Progenitor cell of endocrine pancreas (in vitro differentiated cells): ENCODE measurements at regions not wholly inside any gene's neighbourhood (a gene's known extent, or its start where the extent isn't known, plus 50 kb on each side); places are given as distances from the start of the nearest gene placed in this dataset.
A peak's percentile ranks its signal among the peaks of the same experiment; 100 is the strongest.

Experiments used
- DNase-seq: peaks from one replicate; pipeline ENCODE4 v3.0.0; 2021; ENCODE audit warnings: low spot score; ENCODE audit not compliant: unreplicated experiment
- H3K27ac Mint-ChIP-seq: 2 replicates; pipeline ENCODE4 v1.8.0; 2021; ENCODE audit warnings: mild to moderate bottlenecking, moderate library complexity, mixed read lengths
- H3K27me3 Mint-ChIP-seq: 2 replicates; pipeline ENCODE4 v1.8.0; 2021; ENCODE audit warnings: mixed read lengths
- H3K36me3 Mint-ChIP-seq: 2 replicates; pipeline ENCODE4 v1.8.0; 2022; ENCODE audit warnings: mixed read lengths; ENCODE audit not compliant: insufficient read depth
- H3K4me1 Mint-ChIP-seq: 2 replicates; pipeline ENCODE4 v1.8.0; 2021; ENCODE audit warnings: low read depth, mixed read lengths
- H3K4me3 Mint-ChIP-seq: 2 replicates; pipeline ENCODE4 v1.8.0; 2021; ENCODE audit warnings: low read depth, mild to moderate bottlenecking, moderate library complexity, mixed read lengths
- H3K9me3 Mint-ChIP-seq: 2 replicates; pipeline ENCODE4 v1.8.0; 2021; ENCODE audit warnings: low read depth, mixed read lengths
- TF ChIP-seq, protein P1 (sequence below): fragments of 200-600 bp; sonication (generic); IDR thresholded peaks from one replicate; pipeline ENCODE4 v1.5.0; 2021; ENCODE audit warnings: antibody characterized with exemption, mild to moderate bottlenecking; ENCODE audit not compliant: unreplicated experiment

DNA sequence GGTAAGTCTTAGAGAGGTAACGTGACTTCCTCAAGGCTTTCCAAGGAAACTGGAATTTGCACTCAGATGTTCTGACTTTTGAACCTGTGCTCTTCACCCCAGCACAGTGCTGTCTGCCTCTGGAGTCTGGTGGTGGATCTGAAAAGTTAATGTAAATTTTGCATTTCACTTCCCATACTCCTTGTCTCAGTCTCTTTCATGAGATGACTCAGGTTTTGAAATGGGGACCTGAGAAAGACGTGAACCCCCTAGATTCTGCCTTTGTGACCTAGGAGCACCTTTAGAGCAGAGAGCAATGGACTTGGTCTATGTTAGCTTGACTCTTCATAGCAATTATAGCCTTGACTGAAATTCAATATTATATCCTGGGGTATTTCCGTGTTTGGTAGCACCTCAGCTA, 223.0 kb downstream of the QKI start:
- TF ChIP-seq, protein P1, sequence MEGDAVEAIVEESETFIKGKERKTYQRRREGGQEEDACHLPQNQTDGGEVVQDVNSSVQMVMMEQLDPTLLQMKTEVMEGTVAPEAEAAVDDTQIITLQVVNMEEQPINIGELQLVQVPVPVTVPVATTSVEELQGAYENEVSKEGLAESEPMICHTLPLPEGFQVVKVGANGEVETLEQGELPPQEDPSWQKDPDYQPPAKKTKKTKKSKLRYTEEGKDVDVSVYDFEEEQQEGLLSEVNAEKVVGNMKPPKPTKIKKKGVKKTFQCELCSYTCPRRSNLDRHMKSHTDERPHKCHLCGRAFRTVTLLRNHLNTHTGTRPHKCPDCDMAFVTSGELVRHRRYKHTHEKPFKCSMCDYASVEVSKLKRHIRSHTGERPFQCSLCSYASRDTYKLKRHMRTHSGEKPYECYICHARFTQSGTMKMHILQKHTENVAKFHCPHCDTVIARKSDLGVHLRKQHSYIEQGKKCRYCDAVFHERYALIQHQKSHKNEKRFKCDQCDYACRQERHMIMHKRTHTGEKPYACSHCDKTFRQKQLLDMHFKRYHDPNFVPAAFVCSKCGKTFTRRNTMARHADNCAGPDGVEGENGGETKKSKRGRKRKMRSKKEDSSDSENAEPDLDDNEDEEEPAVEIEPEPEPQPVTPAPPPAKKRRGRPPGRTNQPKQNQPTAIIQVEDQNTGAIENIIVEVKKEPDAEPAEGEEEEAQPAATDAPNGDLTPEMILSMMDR, result no peak
- Mint-ChIP-seq H3K36me3 (no peaks in the 10 kb centered on the region), H3K9me3 (no peaks in the 10 kb centered on the region), H3K27ac (no peak overlapping the region), H3K4me3 (no peak overlapping the region), H3K4me1 (peaks cover 2% of the 10 kb centered on the region), H3K27me3 (peaks cover 12% of the 10 kb centered on the region)
- no peak for DNase-seq

DNA sequence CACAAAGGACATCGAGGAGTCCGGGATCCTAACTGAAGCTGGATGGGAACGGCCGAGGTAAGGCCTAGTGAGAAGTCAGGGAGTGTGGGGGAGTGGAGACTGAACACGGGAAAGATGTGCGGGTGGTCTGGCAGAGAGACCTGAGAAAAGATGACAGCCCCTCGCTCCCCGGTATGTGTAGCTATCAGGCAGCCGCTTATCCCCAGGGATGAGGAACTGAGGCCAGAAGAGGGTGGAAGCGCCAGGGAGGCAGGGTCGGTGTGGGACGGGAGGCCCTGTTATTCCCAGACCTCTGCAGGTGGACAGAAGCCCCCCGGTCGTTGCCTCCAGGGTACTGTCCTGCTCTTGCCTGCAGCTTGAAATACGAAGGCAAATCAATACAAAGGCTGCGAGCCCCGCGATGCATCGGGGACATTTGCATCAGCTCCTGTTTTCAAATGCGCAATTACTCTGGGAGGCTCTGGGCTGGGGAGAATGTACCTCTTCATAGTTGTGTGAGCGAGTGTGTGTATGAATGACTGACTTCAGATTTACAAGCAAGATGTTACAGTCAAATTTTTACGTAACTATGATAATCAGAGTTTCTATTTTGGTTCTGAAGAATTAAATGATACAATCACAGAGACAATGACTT, 221.3 kb downstream of the QKI start:
- Mint-ChIP-seq H3K27me3 (peaks cover 12% of the 10 kb centered on the region), H3K4me3 (no peak overlapping the region), H3K27ac (no peak overlapping the region), H3K9me3 (no peaks in the 10 kb centered on the region), H3K36me3 (no peaks in the 10 kb centered on the region), H3K4me1 (peaks cover 2% of the 10 kb centered on the region)
- TF ChIP-seq, protein P1, result no peak
- DNase-seq, result no peak

DNA sequence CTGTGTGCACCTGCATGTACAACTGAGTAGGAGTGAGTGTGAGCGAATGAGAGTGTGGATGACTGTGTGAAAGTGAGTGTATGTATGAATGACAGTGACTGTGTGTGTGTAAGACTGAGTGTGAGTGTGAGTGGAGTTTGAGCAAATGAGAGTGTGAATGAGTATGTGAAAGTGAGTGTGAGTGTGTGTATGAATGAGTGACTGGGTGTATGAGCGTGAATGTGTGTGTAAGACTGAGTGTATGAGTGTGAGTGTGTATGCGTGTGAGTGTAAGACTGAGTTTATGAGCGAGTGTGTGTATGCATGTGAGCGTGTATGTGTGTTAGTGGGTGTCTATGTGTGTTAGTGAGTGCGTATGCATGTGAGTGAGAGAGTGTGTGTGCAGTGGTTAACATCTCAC, 220.8 kb downstream of the QKI start:
- H3K9me3 Mint-ChIP-seq, result no peaks in the 10 kb centered on the region
- peaks cover 2% of the 10 kb centered on the region for H3K4me1 Mint-ChIP-seq
- H3K27ac Mint-ChIP-seq, result no peak overlapping the region
- DNase-seq, result no peak
- no peaks in the 10 kb centered on the region for H3K36me3 Mint-ChIP-seq
- TF ChIP-seq, protein P1, result no peak
- H3K27me3 Mint-ChIP-seq, result peaks cover 12% of the 10 kb centered on the region
- H3K4me3 Mint-ChIP-seq, result no peak overlapping the region

DNA sequence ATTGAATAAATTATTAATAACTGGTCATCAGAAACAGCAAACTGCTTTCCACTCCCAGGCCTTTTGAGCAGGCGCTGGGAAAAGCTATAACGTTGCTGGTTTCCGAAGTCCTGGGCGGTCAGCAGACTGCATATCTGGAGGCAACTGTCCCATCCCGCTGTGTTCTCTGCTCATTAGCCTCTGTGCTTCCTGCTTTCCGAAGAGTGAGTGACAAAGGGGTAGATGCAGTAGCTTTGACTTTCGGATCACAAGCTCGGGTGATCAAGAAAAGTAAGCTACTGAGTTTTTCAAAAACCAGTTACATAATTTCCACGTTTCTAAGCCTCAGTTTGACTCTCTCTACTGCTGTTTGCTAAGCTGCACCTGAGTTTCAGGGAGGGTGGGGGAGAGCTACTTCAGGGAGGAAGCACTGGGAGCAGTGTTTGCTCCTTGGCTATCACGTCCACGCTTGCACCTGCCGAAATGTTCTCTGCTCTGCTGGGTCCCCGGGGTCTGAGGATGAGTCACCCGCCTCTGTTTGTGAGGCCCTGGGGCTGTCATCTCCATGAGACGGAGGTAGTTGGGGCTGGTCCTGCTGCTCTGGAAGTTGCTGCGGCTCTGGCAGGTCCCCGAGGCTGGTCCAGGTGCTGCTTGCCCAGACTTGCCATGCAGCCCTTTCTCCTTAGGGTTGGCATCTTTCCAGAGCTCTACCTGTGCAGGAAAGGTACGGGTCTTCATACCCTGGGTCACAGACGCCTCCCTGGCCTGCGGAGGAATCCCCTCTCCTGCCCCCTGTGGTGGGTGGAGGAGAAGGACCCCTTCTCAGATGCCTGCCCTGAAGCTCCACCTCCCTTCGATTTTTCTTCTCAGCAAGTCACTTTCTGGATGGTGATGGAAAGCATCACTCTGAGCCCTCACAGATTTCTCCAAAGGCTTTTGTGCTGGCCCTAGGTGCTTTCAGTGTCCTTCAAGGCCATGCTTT, 220.0 kb downstream of the QKI start:
- no peak for DNase-seq
- Mint-ChIP-seq H3K9me3 (peaks cover 3% of the 10 kb centered on the region), H3K4me3 (no peak overlapping the region), H3K27ac (no peak overlapping the region), H3K27me3 (peaks cover 12% of the 10 kb centered on the region), H3K36me3 (no peaks in the 10 kb centered on the region), H3K4me1 (peaks cover 2% of the 10 kb centered on the region)
- TF ChIP-seq, protein P1, result peak; percentile 19

DNA sequence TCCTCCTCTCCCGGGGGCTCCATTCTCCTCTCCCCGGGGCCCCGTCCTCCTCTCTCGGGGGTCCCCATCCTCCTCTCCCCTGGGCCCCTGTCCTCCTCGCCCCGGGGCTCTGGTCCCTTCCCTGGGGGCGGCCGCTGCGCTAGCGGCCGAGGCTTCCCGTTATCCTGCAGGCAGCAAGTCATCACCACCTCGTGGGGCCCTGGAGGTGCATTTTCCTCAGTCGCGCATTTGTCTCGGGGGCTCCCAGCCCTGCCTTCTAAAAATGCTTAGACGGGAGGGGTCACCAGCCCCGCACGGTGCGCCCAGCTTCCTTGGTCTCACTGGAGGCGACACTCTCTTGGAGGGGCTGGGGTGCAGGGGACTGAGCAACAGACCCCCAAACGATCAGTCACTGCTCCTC, 216.5 kb downstream of the QKI start:
- H3K4me1 Mint-ChIP-seq, result peaks cover 2% of the 10 kb centered on the region
- TF ChIP-seq, protein P1, result no peak
- peaks cover 7% of the 10 kb centered on the region for H3K9me3 Mint-ChIP-seq
- no peaks in the 10 kb centered on the region for H3K36me3 Mint-ChIP-seq
- H3K27ac Mint-ChIP-seq, result no peak overlapping the region
- peaks cover 9% of the 10 kb centered on the region for H3K27me3 Mint-ChIP-seq
- DNase-seq, result no peak
- no peak overlapping the region for H3K4me3 Mint-ChIP-seq
